Peyer's patch (tissue), 4 donors: ENCODE measurements at regions not wholly inside any gene's neighbourhood (a gene's known extent, or its start where the extent isn't known, plus 50 kb on each side); places are given as distances from the start of the nearest gene placed in this dataset.

Experiments used
- DNase-seq, 3 donors: peaks; one replicate each; pipeline ENCODE4 v3.0.0-alpha.2; 2017 to 2019
- H3K27ac ChIP-seq, 4 donors: fragments of 200-600 bp; sonication (generic); one replicate each; pipeline ENCODE4 v1.5.1; 2016 to 2019
- H3K27me3 ChIP-seq, 2 donors: fragments of 200-600 bp; sonication (generic); one replicate each; pipeline ENCODE4 v1.5.1; 2019
- H3K36me3 ChIP-seq, 3 donors: fragments of 200-600 bp; sonication (generic); one replicate each; pipeline ENCODE4 v1.5.1; 2016 to 2019
- H3K4me1 ChIP-seq, 4 donors: fragments of 200-600 bp; sonication (generic); one replicate each; pipeline ENCODE4 v1.5.1; 2016 to 2019
- H3K4me3 ChIP-seq, 4 donors: fragments of 200-600 bp; sonication (generic); 1 replicate in 3 of 4; 2 replicates in 1 of 4; pipeline ENCODE4 v1.5.1; 2016 to 2019; ENCODE audit warnings: mild to moderate bottlenecking in 1 of 4
- H3K9me3 ChIP-seq, 4 donors: fragments of 200-600 bp; sonication (generic); one replicate each; pipeline ENCODE4 v1.5.1; 2016 to 2019; ENCODE audit warnings: mild to moderate bottlenecking in 1 of 4
- POLR2A ChIP-seq, 2 donors: fragments of 450-650 bp; IDR thresholded peaks; one replicate each; pipeline ENCODE4 v1.5.1; 2017; ENCODE audit warnings: antibody characterized with exemption in 2 of 2, mild to moderate bottlenecking in 2 of 2, moderate library complexity in 2 of 2
- TF ChIP-seq, protein P1 (sequence below), 6 experiments: fragments of 450-650 bp in 4 of 6; fragments of 200-600 bp in 2 of 6; sonication (generic) in 1 of 6; IDR thresholded peaks; one replicate each; pipeline ENCODE4 v1.5.1; 2017 to 2019; ENCODE audit warnings: antibody characterized with exemption in 6 of 6, mild to moderate bottlenecking in 3 of 6, moderate library complexity in 1 of 6

DNA sequence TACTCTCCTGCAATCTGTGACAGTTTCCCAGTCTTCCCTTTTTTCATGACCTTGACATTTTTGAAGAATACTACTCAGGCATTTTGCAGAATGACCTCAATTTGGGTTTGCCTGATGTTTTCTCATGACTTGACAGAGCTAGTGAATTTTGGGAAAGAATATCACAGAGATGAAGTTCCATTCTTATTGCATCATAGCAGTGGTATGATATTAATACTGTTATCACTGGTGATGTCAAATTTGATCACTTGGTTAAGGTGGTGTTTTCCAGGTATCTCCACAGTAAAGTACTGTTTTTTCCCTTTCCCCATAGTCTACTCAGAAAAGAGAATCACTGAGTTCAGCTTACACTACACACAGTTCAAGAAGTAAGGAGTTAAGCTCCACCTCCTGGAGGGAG is 56.2 kb upstream of the XPA start:
- TF ChIP-seq POLR2A (IDR thresholded peaks at IDR 0.05), result no peak
- TF ChIP-seq, protein P1, sequence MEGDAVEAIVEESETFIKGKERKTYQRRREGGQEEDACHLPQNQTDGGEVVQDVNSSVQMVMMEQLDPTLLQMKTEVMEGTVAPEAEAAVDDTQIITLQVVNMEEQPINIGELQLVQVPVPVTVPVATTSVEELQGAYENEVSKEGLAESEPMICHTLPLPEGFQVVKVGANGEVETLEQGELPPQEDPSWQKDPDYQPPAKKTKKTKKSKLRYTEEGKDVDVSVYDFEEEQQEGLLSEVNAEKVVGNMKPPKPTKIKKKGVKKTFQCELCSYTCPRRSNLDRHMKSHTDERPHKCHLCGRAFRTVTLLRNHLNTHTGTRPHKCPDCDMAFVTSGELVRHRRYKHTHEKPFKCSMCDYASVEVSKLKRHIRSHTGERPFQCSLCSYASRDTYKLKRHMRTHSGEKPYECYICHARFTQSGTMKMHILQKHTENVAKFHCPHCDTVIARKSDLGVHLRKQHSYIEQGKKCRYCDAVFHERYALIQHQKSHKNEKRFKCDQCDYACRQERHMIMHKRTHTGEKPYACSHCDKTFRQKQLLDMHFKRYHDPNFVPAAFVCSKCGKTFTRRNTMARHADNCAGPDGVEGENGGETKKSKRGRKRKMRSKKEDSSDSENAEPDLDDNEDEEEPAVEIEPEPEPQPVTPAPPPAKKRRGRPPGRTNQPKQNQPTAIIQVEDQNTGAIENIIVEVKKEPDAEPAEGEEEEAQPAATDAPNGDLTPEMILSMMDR (IDR thresholded peaks at IDR 0.05), result no peak
- Histone ChIP-seq H3K9me3 (no peaks in the 10 kb centered on the region), H3K36me3 (no peaks in the 10 kb centered on the region), H3K4me1 (no peaks in the 10 kb centered on the region), H3K27me3 (no peaks in the 10 kb centered on the region), H3K27ac (no peak overlapping the region), H3K4me3 (no peak overlapping the region)
- DNase-seq, result no peak

DNA sequence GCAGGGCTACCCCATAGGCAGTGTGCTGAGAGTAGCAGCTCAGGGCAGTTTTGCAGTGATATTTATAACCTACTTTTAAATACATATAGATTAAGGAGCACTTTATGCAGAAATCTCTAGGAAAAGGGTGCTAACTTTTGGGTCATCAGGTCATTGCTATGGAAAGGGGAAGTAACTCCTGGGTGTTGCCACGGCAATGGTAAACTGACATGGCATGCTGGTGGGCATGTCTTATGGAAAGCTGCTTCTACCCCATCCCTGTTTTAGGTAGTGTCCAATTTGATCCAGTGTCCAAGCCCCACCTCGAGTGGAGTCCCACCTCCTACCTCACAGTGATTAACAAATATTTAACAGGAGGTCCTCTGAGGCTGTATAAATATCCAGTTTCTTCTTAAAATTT is 56.8 kb upstream of the XPA start:
- no peak for TF ChIP-seq POLR2A (IDR thresholded peaks at IDR 0.05)
- TF ChIP-seq, protein P1 (IDR thresholded peaks at IDR 0.05), result no peak
- Histone ChIP-seq H3K27me3 (no peaks in the 10 kb centered on the region), H3K4me3 (no peak overlapping the region), H3K4me1 (no peaks in the 10 kb centered on the region), H3K27ac (no peak overlapping the region), H3K36me3 (no peaks in the 10 kb centered on the region), H3K9me3 (no peaks in the 10 kb centered on the region)
- DNase-seq, result no peak

DNA sequence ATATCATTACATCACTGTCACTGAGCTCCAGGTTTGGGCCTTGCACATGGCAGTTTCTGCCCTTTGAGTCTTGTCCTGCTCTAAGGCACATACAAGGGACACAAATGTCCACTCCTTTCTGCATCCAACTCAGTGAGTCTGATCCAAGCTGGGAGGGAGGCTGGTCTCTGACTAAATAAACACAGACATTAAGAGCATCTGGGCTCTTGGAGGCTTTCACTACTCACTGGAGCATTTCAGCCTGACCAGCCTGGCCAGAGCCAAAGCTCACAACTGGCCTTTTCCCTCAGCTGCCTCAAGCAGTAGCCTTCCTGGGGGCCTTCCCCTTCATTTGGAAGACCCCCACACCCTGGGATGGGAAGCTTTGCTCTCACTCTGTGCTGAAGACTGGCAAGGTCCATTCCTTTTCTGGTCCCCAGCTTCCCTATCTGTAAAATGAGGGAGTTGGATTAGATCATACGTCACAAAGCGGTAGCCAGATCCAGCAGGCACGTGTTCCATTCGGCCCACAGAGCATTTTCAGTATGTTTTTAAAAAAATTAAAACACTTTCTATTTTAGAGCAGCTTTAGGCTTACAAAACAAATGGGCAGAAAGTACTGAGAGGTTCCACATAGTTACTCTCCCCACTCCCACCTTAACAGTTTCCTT is 58.6 kb upstream of the XPA start:
- no peak overlapping the region for H3K27ac ChIP-seq
- H3K4me3 ChIP-seq, result no peak overlapping the region
- no peaks in the 10 kb centered on the region for H3K36me3 ChIP-seq
- TF ChIP-seq, protein P1 (IDR thresholded peaks at IDR 0.05), result no peak
- TF ChIP-seq POLR2A (IDR thresholded peaks at IDR 0.05), result no peak
- H3K9me3 ChIP-seq, result no peaks in the 10 kb centered on the region
- H3K4me1 ChIP-seq, result peaks cover 0 to 15% (median 0%) of the 10 kb centered on the region in 4 donors
- DNase-seq, result no peak
- no peaks in the 10 kb centered on the region for H3K27me3 ChIP-seq

DNA sequence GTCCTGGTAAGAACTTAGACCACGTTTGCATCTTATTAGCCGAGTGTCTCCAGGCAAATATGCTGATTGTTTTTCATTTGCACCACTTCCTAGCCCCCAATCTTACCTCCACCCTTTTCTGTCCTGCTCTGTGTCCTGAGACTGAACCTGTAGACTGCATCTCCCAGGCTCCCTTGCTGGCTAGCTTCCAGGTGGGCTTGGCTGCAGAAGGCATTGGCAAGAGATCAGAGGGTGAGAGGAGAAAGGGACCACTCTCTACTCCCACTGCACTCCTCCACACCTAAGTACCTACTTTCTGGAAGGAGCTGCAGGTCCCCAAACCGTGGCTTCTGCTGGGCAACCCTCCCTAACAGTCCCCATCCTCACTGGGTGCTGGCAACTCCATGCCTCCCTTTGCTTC is 59.9 kb upstream of the XPA start:
- no peaks in the 10 kb centered on the region for H3K27me3 ChIP-seq
- peaks cover 0 to 15% (median 0%) of the 10 kb centered on the region in 4 donors for H3K4me1 ChIP-seq
- no peaks in the 10 kb centered on the region for H3K9me3 ChIP-seq
- H3K4me3 ChIP-seq, result no peak overlapping the region
- H3K27ac ChIP-seq, result no peak overlapping the region
- TF ChIP-seq POLR2A (IDR thresholded peaks at IDR 0.05), result no peak
- TF ChIP-seq, protein P1 (IDR thresholded peaks at IDR 0.05), result no peak
- H3K36me3 ChIP-seq, result no peaks in the 10 kb centered on the region
- DNase-seq, result no peak

DNA sequence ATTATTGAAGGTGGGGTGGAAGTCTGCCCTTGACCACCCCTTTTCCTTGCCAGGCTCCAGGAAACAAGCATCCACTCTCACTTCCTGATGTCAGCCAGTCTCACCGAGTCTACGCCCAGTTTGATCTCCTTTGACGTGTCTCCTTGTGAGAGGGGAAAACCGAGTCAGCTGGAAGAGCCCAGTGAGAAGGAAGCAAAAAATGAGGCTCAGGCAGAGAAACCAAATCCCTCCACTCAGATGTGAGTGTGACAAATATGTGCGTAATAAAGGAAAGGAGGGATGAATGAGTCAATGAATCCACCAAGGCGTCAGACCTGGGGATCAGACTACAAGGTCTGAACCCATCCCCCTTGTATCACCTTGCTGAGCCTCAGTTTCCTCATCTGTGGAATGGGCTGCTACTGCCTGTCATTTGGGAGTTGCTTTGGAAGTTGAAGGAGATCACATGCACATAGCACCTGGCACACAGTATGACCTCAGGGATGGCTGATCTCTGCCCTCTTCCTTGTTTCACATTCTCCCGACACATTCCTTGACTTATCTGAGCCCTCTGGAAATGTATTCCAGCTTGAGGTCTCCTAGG is 61.3 kb upstream of the XPA start:
- no peak for TF ChIP-seq POLR2A (IDR thresholded peaks at IDR 0.05)
- TF ChIP-seq, protein P1 (IDR thresholded peaks at IDR 0.05), result no peak
- Histone ChIP-seq H3K36me3 (no peaks in the 10 kb centered on the region), H3K27ac (no peak overlapping the region), H3K9me3 (no peaks in the 10 kb centered on the region), H3K4me1 (peaks cover 0 to 15% (median 0%) of the 10 kb centered on the region in 4 donors), H3K4me3 (no peak overlapping the region), H3K27me3 (no peaks in the 10 kb centered on the region)
- DNase-seq, result no peak
